PC-3 (cell line): ENCODE measurements at regions not wholly inside any gene's neighbourhood (a gene's known extent, or its start where the extent isn't known, plus 50 kb on each side); places are given as distances from the start of the nearest gene placed in this dataset.

Experiments used
- EZH2phosphoT487 ChIP-seq: fragments of 300-600 bp; sonication (generic); IDR thresholded peaks from 2 replicates; pipeline ENCODE4 v1.6.1; 2018; ENCODE audit warnings: mild to moderate bottlenecking, antibody characterized with exemption, low read length, borderline replicate concordance
- TF ChIP-seq, protein P1 (sequence below): fragments of 300-600 bp; sonication (generic); conservative IDR thresholded peaks from 2 replicates; pipeline ENCODE4 v1.5.1; 2017; ENCODE audit warnings: antibody characterized with exemption, low read depth, mild to moderate bottlenecking, low read length

DNA sequence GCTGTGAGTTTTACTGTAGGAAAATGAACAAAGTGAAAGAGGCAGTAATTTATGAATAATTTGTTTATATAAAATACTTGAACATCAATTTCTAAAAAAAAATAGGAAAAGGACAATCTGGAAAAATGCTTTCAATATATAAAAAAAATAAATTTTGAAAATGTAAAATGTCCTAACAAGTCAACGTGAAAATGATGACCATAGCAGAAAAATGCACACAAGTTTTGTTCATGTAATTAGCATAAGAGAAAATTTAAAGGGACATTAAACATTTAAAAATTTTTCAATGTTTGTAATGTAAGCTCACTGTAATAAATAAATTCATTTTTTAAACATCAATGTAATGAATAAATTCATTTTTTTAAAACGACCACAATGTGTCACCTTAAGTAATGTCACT, 214.8 kb upstream of the ATXN7L3B start:
- TF ChIP-seq, protein P1, sequence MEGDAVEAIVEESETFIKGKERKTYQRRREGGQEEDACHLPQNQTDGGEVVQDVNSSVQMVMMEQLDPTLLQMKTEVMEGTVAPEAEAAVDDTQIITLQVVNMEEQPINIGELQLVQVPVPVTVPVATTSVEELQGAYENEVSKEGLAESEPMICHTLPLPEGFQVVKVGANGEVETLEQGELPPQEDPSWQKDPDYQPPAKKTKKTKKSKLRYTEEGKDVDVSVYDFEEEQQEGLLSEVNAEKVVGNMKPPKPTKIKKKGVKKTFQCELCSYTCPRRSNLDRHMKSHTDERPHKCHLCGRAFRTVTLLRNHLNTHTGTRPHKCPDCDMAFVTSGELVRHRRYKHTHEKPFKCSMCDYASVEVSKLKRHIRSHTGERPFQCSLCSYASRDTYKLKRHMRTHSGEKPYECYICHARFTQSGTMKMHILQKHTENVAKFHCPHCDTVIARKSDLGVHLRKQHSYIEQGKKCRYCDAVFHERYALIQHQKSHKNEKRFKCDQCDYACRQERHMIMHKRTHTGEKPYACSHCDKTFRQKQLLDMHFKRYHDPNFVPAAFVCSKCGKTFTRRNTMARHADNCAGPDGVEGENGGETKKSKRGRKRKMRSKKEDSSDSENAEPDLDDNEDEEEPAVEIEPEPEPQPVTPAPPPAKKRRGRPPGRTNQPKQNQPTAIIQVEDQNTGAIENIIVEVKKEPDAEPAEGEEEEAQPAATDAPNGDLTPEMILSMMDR: no peak
- no peak for TF ChIP-seq EZH2phosphoT487
